ENCODE measurements at regions not wholly inside any gene's neighbourhood (a gene's known extent, or its start where the extent isn't known, plus 50 kb on each side); places are given as distances from the start of the nearest gene placed in this dataset.

DNA sequence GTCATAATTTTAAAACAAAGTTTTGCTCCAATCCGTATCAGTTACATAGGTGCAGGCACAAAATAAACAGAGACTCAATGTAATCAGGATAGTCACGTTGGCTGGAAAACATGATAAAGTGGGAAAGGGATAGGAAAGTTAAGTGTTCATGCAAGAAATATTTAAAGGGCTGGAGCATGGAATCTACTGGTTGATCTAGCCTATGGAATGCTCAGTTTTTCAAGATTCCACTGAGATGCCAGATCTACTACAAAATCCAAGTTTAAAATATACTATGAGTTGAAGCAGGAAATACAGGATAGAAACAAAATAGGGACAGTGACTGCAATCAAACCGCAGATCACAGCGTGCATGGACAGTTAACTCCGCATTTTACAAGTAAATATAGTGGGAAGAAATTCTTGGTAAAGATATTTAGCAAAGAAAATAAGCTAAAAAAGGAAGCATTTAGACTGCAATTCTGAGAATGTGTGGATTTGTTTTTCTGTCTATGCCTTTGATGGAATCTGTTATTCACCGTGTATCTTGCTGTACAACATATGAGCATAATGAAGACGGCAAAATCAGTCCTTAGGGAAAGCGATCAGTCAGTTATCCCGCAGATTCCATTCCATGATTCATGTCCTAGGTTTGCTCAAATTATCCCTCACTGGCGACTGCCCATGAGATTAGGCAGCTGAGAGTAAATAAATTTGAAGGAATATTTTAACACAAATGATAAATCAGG lies 1044.3 kb downstream of the FLRT2 start:
- no peak for TF ChIP-seq CTCF (conservative IDR thresholded peaks at IDR 0.05; ENCODE audit: control insufficient read depth, insufficient read depth, low read depth, low read length)
- H3K4me3 ChIP-seq (ENCODE audit: control insufficient read depth, low read depth, low read length): no peak overlapping the region
- peak; percentile 70 for DNase-seq (ENCODE audit: low read depth)

DNA sequence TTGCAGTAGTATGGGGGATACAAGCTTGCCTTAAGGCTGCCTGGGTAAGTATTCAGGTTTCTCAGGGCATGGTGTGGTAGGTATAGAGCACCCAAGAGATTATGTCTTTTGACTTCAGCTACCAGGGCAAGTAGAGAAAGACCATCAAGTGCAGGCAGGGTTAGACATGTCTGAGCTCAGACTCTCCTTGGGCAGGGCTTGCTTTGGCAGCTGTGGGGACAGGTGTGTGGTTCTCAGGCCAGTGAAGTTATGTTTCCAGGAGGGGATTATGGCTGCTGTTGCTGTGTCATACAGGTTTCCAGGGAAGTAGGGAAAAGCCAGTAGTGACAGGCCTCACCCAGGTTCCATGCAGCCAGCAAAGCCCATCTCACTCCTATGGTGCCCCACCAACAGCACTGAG lies 1040.4 kb downstream of the FLRT2 start:
- DNase-seq (ENCODE audit: low read depth): no peak
- no peak for TF ChIP-seq CTCF (conservative IDR thresholded peaks at IDR 0.05; ENCODE audit: control insufficient read depth, insufficient read depth, low read depth, low read length)
- H3K4me3 ChIP-seq (ENCODE audit: control insufficient read depth, low read depth, low read length): no peak overlapping the region

DNA sequence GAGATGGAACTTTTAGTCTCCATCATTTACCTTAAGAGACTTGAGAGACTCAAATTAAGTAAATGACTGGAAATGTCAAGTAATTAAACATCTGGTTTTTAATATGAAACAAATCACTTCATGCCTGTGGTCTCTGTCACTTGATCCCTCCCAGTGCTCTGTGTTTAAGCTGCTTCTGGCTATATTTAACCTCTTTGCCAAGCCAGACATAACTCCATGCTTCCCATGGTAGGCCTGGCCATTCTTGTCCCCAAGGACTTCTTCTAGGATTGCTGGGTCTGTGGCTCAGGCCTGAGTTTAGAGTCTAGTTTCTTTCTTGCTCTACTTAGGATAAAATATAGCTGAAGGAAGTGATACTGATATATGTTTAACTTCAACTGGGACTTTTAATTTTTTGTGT lies 1013.6 kb downstream of the FLRT2 start:
- TF ChIP-seq CTCF (conservative IDR thresholded peaks at IDR 0.05; ENCODE audit: control insufficient read depth, insufficient read depth, low read depth, low read length): no peak
- no peak overlapping the region for H3K4me3 ChIP-seq (ENCODE audit: control insufficient read depth, low read depth, low read length)
- no peak for DNase-seq (ENCODE audit: low read depth)

- H3K4me3 ChIP-seq (ENCODE audit: control insufficient read depth, low read depth, low read length): no peak overlapping the region
- no peak for DNase-seq (ENCODE audit: low read depth)
- no peak for TF ChIP-seq CTCF (conservative IDR thresholded peaks at IDR 0.05; ENCODE audit: control insufficient read depth, insufficient read depth, low read depth, low read length)
These were observed 1012.0 kb downstream of the FLRT2 start for GRCh38 chr14:86541972-86542371.

DNA sequence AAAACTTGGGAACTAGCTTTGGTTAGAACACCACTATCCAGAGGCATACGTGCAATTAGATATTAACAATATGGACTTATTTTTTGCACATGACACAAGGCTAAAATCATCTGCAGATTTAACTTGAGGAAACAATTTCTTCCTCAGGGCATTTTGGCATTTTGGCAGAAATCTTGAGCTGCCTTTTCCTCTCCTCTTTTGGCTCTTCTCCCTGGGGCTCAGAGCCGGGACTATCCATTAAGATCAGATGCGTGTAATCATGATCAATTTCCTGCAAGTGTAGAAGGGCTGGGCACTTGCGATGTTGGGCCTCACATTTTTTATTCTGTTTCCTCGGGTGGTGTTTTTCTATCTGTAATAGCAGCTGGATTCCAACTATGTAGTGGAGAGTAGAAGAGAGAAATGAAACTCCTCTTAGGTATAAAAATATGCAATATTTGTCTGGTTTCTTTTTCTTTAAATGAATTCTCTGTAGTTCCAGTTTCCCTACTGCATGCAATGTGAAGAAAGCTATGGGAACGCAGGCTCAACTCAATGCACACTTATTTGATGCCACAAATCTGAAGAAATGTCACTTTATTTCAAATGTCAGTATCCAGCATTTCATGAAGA lies 1010.8 kb downstream of the FLRT2 start:
- TF ChIP-seq CTCF (conservative IDR thresholded peaks at IDR 0.05; ENCODE audit: control insufficient read depth, insufficient read depth, low read depth, low read length): no peak
- no peak for DNase-seq (ENCODE audit: low read depth)

GRCh38 chr14:86539361-86540070 lies 1009.6 kb downstream of the FLRT2 start:
- no peak for TF ChIP-seq CTCF (conservative IDR thresholded peaks at IDR 0.05; ENCODE audit: control insufficient read depth, insufficient read depth, low read depth, low read length)
- DNase-seq (ENCODE audit: low read depth): no peak
- H3K4me3 ChIP-seq (ENCODE audit: control insufficient read depth, low read depth, low read length): no peak overlapping the region

More for the DNA sequence above, 1010.8 kb downstream of the FLRT2 start:
- H3K4me3 ChIP-seq (ENCODE audit: control insufficient read depth, low read depth, low read length): no peak overlapping the region
